SK-N-SH (cell line): ENCODE measurements at regions not wholly inside any gene's neighbourhood (a gene's known extent, or its start where the extent isn't known, plus 50 kb on each side); places are given as distances from the start of the nearest gene placed in this dataset.

ENCODE experiments used
- CTCF ChIA-PET: fragments of 300-600, 350-600 bp; formaldehyde crosslinking; extraction: SDS; loops from one replicate; lab custom pipeline; 2021; lab: Yijun Ruan, JAX
- POLR2A ChIA-PET: fragments of 350-600 bp; sonication (Branson Sonifier 250); formaldehyde crosslinking; extraction: SDS; loops from one replicate; lab custom pipeline; 2020; ENCODE audit warnings: antibody characterized with exemption, inconsistent platforms; lab: Yijun Ruan, JAX
- DNase-seq: peaks from one replicate; pipeline ENCODE4 v3.0.0; 2012
- H2AFZ ChIP-seq: fragments of 200-600 bp; sonication (generic); 2 replicates; pipeline ENCODE4 v1.8.1; 2016; ENCODE audit warnings: antibody characterized with exemption, mild to moderate bottlenecking, low read depth
- H3F3A ChIP-seq: fragments of 200-600 bp; sonication (generic); replicated peaks from 2 replicates; pipeline ENCODE3; 2016; ENCODE audit warnings: antibody characterized with exemption, mild to moderate bottlenecking; ENCODE audit not compliant: insufficient read depth
- H3K27ac ChIP-seq, 2 experiments: fragments of 200-500 bp in 1 of 2; fragments of 200-600 bp in 1 of 2; sonication (Bioruptor generic) in 1 of 2; sonication (generic), shearing (Covaris generic) in 1 of 2; 2 replicates each; pipeline versions ENCODE4 v1.5.1 to v1.6.1; 2014 to 2016; ENCODE audit warnings: low read depth in 2 of 2, inconsistent platforms in 1 of 2, low read length in 1 of 2, mild to moderate bottlenecking in 1 of 2, mixed read lengths in 1 of 2
- H3K27me3 ChIP-seq: fragments of 200-600 bp; sonication (generic), shearing (Covaris generic); 2 replicates; pipeline ENCODE4 v1.6.1; 2016; ENCODE audit warnings: mixed run types; ENCODE audit not compliant: insufficient read depth
- H3K36me3 ChIP-seq, 2 experiments: fragments of 200-500 bp in 1 of 2; fragments of 200-600 bp in 1 of 2; sonication (Bioruptor generic) in 1 of 2; sonication (generic) in 1 of 2; replicated peaks in 1 of 2; 2 replicates each; pipeline versions ENCODE3 to v1.5.1; 2014 to 2016; ENCODE audit warnings: low read length in 1 of 2, mild to moderate bottlenecking in 1 of 2; ENCODE audit not compliant: insufficient read depth in 2 of 2, control insufficient read depth in 1 of 2
- H3K4me1 ChIP-seq, 2 experiments: fragments of 200-500 bp in 1 of 2; fragments of 200-600 bp in 1 of 2; sonication (Bioruptor generic) in 1 of 2; sonication (generic), shearing (Covaris generic) in 1 of 2; 2 replicates each; pipeline versions ENCODE4 v1.5.1 to v1.6.1; 2014 to 2016; ENCODE audit warnings: low read depth in 1 of 2, low read length in 1 of 2, mixed run types in 1 of 2; ENCODE audit not compliant: insufficient read depth in 2 of 2, control insufficient read depth in 1 of 2
- H3K4me2 ChIP-seq: fragments of 200-600 bp; sonication (generic), shearing (Covaris generic); 2 replicates; pipeline ENCODE4 v1.6.1; 2017; ENCODE audit warnings: mixed run types
- H3K4me3 ChIP-seq, 2 experiments: fragments of 200-500 bp in 1 of 2; fragments of 200-600 bp in 1 of 2; sonication (Bioruptor generic) in 1 of 2; sonication (generic), shearing (Covaris generic) in 1 of 2; 2 replicates each; pipeline versions ENCODE4 v1.5.1 to v1.8.1; 2014 to 2016; ENCODE audit warnings: low read depth in 2 of 2, inconsistent platforms in 1 of 2, low read length in 1 of 2, mild to moderate bottlenecking in 1 of 2, mixed read lengths in 1 of 2, moderate library complexity in 1 of 2
- H3K79me2 ChIP-seq: fragments of 200-600 bp; sonication (generic); 2 replicates; pipeline ENCODE4 v1.8.1; 2017; ENCODE audit warnings: mild to moderate bottlenecking; ENCODE audit not compliant: insufficient read depth
- H3K9ac ChIP-seq: fragments of 200-600 bp; sonication (generic); 2 replicates; pipeline ENCODE4 v1.6.1; 2017; ENCODE audit warnings: mixed run types
- H3K9me2 ChIP-seq: fragments of 200-600 bp; sonication (generic); 2 replicates; pipeline ENCODE4 v1.6.1; 2017; ENCODE audit warnings: mixed run types
- H3K9me3 ChIP-seq: fragments of 200-600 bp; sonication (generic); 2 replicates; pipeline ENCODE4 v1.6.1; 2017; ENCODE audit warnings: mixed run types, mild to moderate bottlenecking, moderate library complexity
- H4K20me1 ChIP-seq: fragments of 200-600 bp; sonication (generic); 2 replicates; pipeline ENCODE4 v1.6.1; 2017; ENCODE audit warnings: mild to moderate bottlenecking, mixed run types; ENCODE audit not compliant: insufficient read depth
- CHD2 ChIP-seq: fragments of 150-350 bp; IDR thresholded peaks from 2 replicates; pipeline ENCODE4 v1.6.1; 2018; ENCODE audit warnings: low read length; ENCODE audit not compliant: partially characterized antibody
- ELF1 ChIP-seq: IDR thresholded peaks from 2 replicates; pipeline ENCODE4 v1.4.0; 2012
- EP300 ChIP-seq, 2 experiments: IDR thresholded peaks; 2 replicates each; pipeline versions ENCODE4 v1.4.0 to v1.6.1; 2012; ENCODE audit warnings: borderline replicate concordance in 1 of 2, low read depth in 1 of 2, low read length in 1 of 2
- EZH2phosphoT487 ChIP-seq: fragments of 200-600 bp; sonication (generic); IDR thresholded peaks from 2 replicates; pipeline ENCODE4 v1.6.1; 2017; ENCODE audit warnings: low read depth, mixed run types, mild to moderate bottlenecking, antibody characterized with exemption, moderate library complexity, borderline replicate concordance
- FOSL2 ChIP-seq: IDR thresholded peaks from 2 replicates; pipeline ENCODE4 v1.4.0; 2012; ENCODE audit warnings: low read depth, mild to moderate bottlenecking, moderate library complexity, borderline replicate concordance
- FOXJ3 ChIP-seq: sonication (generic); formaldehyde crosslinking; IDR thresholded peaks from 2 replicates; pipeline ENCODE4 v1.5.1; 2020; ENCODE audit warnings: mild to moderate bottlenecking, missing genetic modification reagents
- FOXM1 ChIP-seq: IDR thresholded peaks from 2 replicates; pipeline ENCODE4 v1.4.0; 2012; ENCODE audit warnings: low read depth, mild to moderate bottlenecking
- GABPA ChIP-seq: IDR thresholded peaks from 2 replicates; pipeline ENCODE4 v1.4.0; 2012; ENCODE audit warnings: low read depth, mild to moderate bottlenecking
- JUND ChIP-seq: IDR thresholded peaks from 2 replicates; pipeline ENCODE4 v1.4.0; 2012
- MEF2A ChIP-seq: IDR thresholded peaks from 2 replicates; pipeline ENCODE4 v1.4.0; 2012; ENCODE audit warnings: low read depth, borderline replicate concordance
- MXI1 ChIP-seq: IDR thresholded peaks from 2 replicates; pipeline ENCODE4 v1.6.1; 2012; ENCODE audit warnings: mild to moderate bottlenecking, low read depth, low read length, improper control_type of control experiment
- NFIC ChIP-seq: IDR thresholded peaks from 2 replicates; pipeline ENCODE4 v1.4.0; 2012; ENCODE audit warnings: borderline replicate concordance
- NRF1 ChIP-seq: IDR thresholded peaks from 2 replicates; pipeline ENCODE4 v1.6.1; 2012; ENCODE audit warnings: low read depth, mild to moderate bottlenecking, low read length
- PBX3 ChIP-seq: IDR thresholded peaks from 2 replicates; pipeline ENCODE4; 2012
- POLR2AphosphoS5 ChIP-seq: IDR thresholded peaks from 2 replicates; pipeline ENCODE4 v1.6.1; 2012; ENCODE audit warnings: low read depth, low read length
- RXRA ChIP-seq: IDR thresholded peaks from 2 replicates; pipeline ENCODE4 v1.4.0; 2012; ENCODE audit warnings: low read depth, mild to moderate bottlenecking, borderline replicate concordance
- TAF1 ChIP-seq: IDR thresholded peaks from 2 replicates; pipeline ENCODE4 v1.6.1; 2012; ENCODE audit warnings: low read depth, mild to moderate bottlenecking, low read length, moderate library complexity, borderline replicate concordance
- TCF12 ChIP-seq: IDR thresholded peaks from 2 replicates; pipeline ENCODE4 v1.4.0; 2012
- TEAD4 ChIP-seq: IDR thresholded peaks from 2 replicates; pipeline ENCODE4 v1.4.0; 2012; ENCODE audit warnings: mild to moderate bottlenecking, borderline replicate concordance; ENCODE audit not compliant: insufficient read depth
- USF1 ChIP-seq: IDR thresholded peaks from 2 replicates; pipeline ENCODE4 v1.4.0; 2012; ENCODE audit warnings: low read depth, borderline replicate concordance
- USF2 ChIP-seq: fragments of 150-350 bp; IDR thresholded peaks from 2 replicates; pipeline ENCODE4 v1.6.1; 2017; ENCODE audit warnings: antibody characterized with exemption, low read length, low read depth, borderline replicate concordance
- YY1 ChIP-seq: IDR thresholded peaks from 2 replicates; pipeline ENCODE4 v1.4.0; 2012; ENCODE audit warnings: low read depth, mild to moderate bottlenecking
- WGBS: methylation state at CpG from one replicate; pipeline ENCODE4 v1.1.6; 2017; ENCODE audit warnings: low lambda C conversion rate; 5-methylcytosine and 5-hydroxymethylcytosine counted together

GRCh38 chr12:90058704-90059103, 350.1 kb upstream of the ATP2B1 start:
- H3K79me2 ChIP-seq, result no peaks in the 10 kb centered on the region
- DNase-seq, result no peak
- H3K27ac ChIP-seq, result peak overlapping the region in 1 of 2 experiments; percentile 57; a peak in 2 of 4 replicates
- H3K9me3 ChIP-seq, result no peaks in the 10 kb centered on the region
- TF ChIP-seq FOXJ3 (CRISPR knock-in tag), result no peak
- TF ChIP-seq JUND, result peak; percentile 51
- no peak for TF ChIP-seq NRF1
- no peak for TF ChIP-seq USF2
- TF ChIP-seq FOSL2, result peak; percentile 51; the same call in 1 of the 2 replicates
- no peak for TF ChIP-seq POLR2AphosphoS5
- TF ChIP-seq CHD2, result no peak
- TF ChIP-seq TEAD4, result peak; percentile 55; the same call in 1 of the 2 replicates
- TF ChIP-seq PBX3, result peak; percentile 64
- TF ChIP-seq TCF12, result peak; percentile 57
- peak in 1 of 2 experiments; percentile 72; a peak in 2 of 4 replicates for TF ChIP-seq EP300 (IDR thresholded peaks at IDR 0.05; ENCODE audit: borderline replicate concordance in 1 of 2, low read depth in 1 of 2, low read length in 1 of 2)
- TF ChIP-seq MEF2A, result peak; percentile 91
- TF ChIP-seq GABPA, result no peak
- TF ChIP-seq RXRA, result peak; percentile 66; the same call in 1 of the 2 replicates
- no peak for TF ChIP-seq USF1
- peak; percentile 71 for TF ChIP-seq NFIC
- TF ChIP-seq EZH2phosphoT487, result no peak
- no peaks in the 10 kb centered on the region for H3K27me3 ChIP-seq
- H3K4me3 ChIP-seq, result no peak overlapping the region
- H3K4me2 ChIP-seq, result no peak overlapping the region
- ChIA-PET POLR2A (no interaction called here), CTCF (no interaction called here)
- no peak overlapping the region for H3K9ac ChIP-seq
- H3K4me1 ChIP-seq, result peaks cover 0 to 13% of the 10 kb centered on the region in 2 experiments; a peak in 1 of 4 replicates
- no peaks in the 10 kb centered on the region for H3K9me2 ChIP-seq
- peaks cover 4% of the 10 kb centered on the region for H3F3A ChIP-seq
- no peaks in the 10 kb centered on the region for H4K20me1 ChIP-seq
- whole genome bisulfite sequencing, result 10% methylated on average over 1 of the region's 1 CpG
- H3K36me3 ChIP-seq, result no peaks in the 10 kb centered on the region
- H2AFZ ChIP-seq, result no peak overlapping the region

- no peaks in the 10 kb centered on the region for H3K36me3 ChIP-seq
- no peak for DNase-seq
- no peak overlapping the region for H3K9ac ChIP-seq
- H3K9me2 ChIP-seq, result no peaks in the 10 kb centered on the region
- ChIA-PET POLR2A (no interaction called here), CTCF (no interaction called here)
- H3K4me3 ChIP-seq, result no peak overlapping the region
- TF ChIP-seq YY1, result no peak
- no peak for TF ChIP-seq POLR2AphosphoS5
- no peak for TF ChIP-seq RXRA
- TF ChIP-seq ELF1, result no peak
- no peak for TF ChIP-seq JUND
- no peak for TF ChIP-seq FOSL2
- TF ChIP-seq MXI1, result no peak
- TF ChIP-seq TAF1, result no peak
- no peak for TF ChIP-seq FOXM1
- 0 out of 2 replicates have a peak overlapping the region, but pooled peaks have one; percentile 4 for H3K4me2 ChIP-seq
- no peaks in the 10 kb centered on the region for H3K79me2 ChIP-seq
- no peaks in the 10 kb centered on the region for H3K9me3 ChIP-seq
- H2AFZ ChIP-seq, result no peak overlapping the region
- H3K27me3 ChIP-seq, result no peaks in the 10 kb centered on the region
- no peak overlapping the region for H3K27ac ChIP-seq
- H3K4me1 ChIP-seq, result peaks cover 0 to 4% of the 10 kb centered on the region in 2 experiments; a peak in 1 of 4 replicates
- no peaks in the 10 kb centered on the region for H4K20me1 ChIP-seq
- WGBS, result 72% methylated on average over 1 of the region's 1 CpG
- H3F3A ChIP-seq, result peaks cover 4% of the 10 kb centered on the region
Observed at GRCh38 chr12:90055071-90055470, 346.4 kb upstream of the ATP2B1 start.
